ENCODE measurements at regions not wholly inside any gene's neighbourhood (a gene's known extent, or its start where the extent isn't known, plus 50 kb on each side); places are given as distances from the start of the nearest gene placed in this dataset.

DNA sequence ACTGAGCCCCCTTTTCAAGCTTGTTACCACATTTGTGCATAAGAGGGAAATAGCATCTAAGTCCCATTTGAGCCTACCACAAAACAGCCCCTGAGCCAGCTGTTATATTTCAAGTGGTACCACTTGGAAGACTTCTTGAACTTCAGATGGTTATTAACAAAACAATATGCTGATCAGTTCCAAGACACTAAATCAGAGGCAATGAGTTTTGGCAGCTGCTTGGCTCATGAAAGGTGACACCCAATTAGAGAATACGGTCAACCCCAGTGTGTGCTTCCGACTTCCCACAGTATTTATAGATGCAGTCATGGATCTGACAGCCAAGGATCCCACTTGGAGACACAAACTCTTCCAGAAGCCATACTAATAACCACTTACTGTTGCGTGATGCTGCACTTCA is 469.6 kb upstream of the PPP2R3A start:
- no peak overlapping the region for H3K4me2 ChIP-seq (ENCODE audit: low read depth, low read length)
- WGBS, 2 experiments (ENCODE audit: extremely low coverage in 2 of 2, insufficient read length in 1 of 2), result no CpG with 5 or more reads among the region's 3 CpGs
- POLR2A ChIA-PET (ENCODE audit: unreplicated experiment), result no interaction called here
- no peak overlapping the region for H2BK15ac ChIP-seq (ENCODE audit: low read depth, low read length)
- H3K36me3 ChIP-seq (ENCODE audit: control insufficient read depth, insufficient read depth, low read length), result no peaks in the 10 kb centered on the region
- H3K18ac ChIP-seq (ENCODE audit: low read depth, low read length), result no peak overlapping the region
- no peak overlapping the region for H2AFZ ChIP-seq (replicated peaks; ENCODE audit: low read length, poor library complexity)
- H3K4me1 ChIP-seq (ENCODE audit: control insufficient read depth, insufficient read depth, low read length), result no peaks in the 10 kb centered on the region
- no peak overlapping the region for H2BK5ac ChIP-seq (ENCODE audit: low read depth, low read length, poor library complexity, severe bottlenecking)
- no peak overlapping the region for H4K91ac ChIP-seq (ENCODE audit: insufficient read depth, low read depth, low read length)
- H2BK20ac ChIP-seq (ENCODE audit: low read depth, low read length), result no peak overlapping the region
- intact Hi-C loops (cut with micrococcal nuclease) (no loop called here), dilution Hi-C loops (cut with HindIII; ENCODE audit: low sequenced_read_pairs, unreplicated experiment) (no loop called here), in situ Hi-C loops (cut with MboI; ENCODE audit: low sequenced_read_pairs) (no loop called here)
- no peaks in the 10 kb centered on the region for H3K79me1 ChIP-seq (ENCODE audit: low read depth in 1 of 2, low read length in 2 of 2)
- CTCF ChIA-PET, result no interaction called here
- no peak overlapping the region for H2AK9ac ChIP-seq (replicated peaks; ENCODE audit: low read depth, low read length, poor library complexity)
- no TSS peak for BruUV-seq (replicated peaks)
- no peak overlapping the region for H4K8ac ChIP-seq (ENCODE audit: low read depth in 2 of 2, low read length in 2 of 2)
- TF ChIP-seq FOS (IDR thresholded peaks at IDR 0.05; ENCODE audit: low read depth, low read length) (no peak), CHD1 (IDR thresholded peaks at IDR 0.05; ENCODE audit: low read depth, low read length) (no peak), RFX5 (IDR thresholded peaks at IDR 0.05; ENCODE audit: low read depth, low read length) (no peak), BHLHE40 (IDR thresholded peaks at IDR 0.05; ENCODE audit: low read depth, low read length) (no peak), MXI1 (IDR thresholded peaks at IDR 0.05; ENCODE audit: borderline replicate concordance, low read depth, low read length) (no peak), MAFK (IDR thresholded peaks at IDR 0.05; ENCODE audit: low read depth, low read length) (no peak), CEBPB (IDR thresholded peaks at IDR 0.05; ENCODE audit: low read depth, low read length) (no peak), RAD21 (IDR thresholded peaks at IDR 0.05; ENCODE audit: low read length) (no peak), NFE2L2 (IDR thresholded peaks at IDR 0.05; ENCODE audit: low read depth, low read length) (no peak), MAZ (IDR thresholded peaks at IDR 0.05; ENCODE audit: borderline replicate concordance, low read depth, low read length) (no peak), SMC3 (IDR thresholded peaks at IDR 0.05; ENCODE audit: low read depth, low read length) (no peak), POLR2A (IDR thresholded peaks at IDR 0.05; ENCODE audit: low read depth, low read length) (no peak), RCOR1 (IDR thresholded peaks at IDR 0.05; ENCODE audit: insufficient replicate concordance, low read length) (no peak)
- TF ChIP-seq, protein P1, sequence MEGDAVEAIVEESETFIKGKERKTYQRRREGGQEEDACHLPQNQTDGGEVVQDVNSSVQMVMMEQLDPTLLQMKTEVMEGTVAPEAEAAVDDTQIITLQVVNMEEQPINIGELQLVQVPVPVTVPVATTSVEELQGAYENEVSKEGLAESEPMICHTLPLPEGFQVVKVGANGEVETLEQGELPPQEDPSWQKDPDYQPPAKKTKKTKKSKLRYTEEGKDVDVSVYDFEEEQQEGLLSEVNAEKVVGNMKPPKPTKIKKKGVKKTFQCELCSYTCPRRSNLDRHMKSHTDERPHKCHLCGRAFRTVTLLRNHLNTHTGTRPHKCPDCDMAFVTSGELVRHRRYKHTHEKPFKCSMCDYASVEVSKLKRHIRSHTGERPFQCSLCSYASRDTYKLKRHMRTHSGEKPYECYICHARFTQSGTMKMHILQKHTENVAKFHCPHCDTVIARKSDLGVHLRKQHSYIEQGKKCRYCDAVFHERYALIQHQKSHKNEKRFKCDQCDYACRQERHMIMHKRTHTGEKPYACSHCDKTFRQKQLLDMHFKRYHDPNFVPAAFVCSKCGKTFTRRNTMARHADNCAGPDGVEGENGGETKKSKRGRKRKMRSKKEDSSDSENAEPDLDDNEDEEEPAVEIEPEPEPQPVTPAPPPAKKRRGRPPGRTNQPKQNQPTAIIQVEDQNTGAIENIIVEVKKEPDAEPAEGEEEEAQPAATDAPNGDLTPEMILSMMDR (conservative IDR thresholded peaks at IDR 0.05; ENCODE audit: low read depth, low read length), result no peak
- TF ChIP-seq, protein P2, sequence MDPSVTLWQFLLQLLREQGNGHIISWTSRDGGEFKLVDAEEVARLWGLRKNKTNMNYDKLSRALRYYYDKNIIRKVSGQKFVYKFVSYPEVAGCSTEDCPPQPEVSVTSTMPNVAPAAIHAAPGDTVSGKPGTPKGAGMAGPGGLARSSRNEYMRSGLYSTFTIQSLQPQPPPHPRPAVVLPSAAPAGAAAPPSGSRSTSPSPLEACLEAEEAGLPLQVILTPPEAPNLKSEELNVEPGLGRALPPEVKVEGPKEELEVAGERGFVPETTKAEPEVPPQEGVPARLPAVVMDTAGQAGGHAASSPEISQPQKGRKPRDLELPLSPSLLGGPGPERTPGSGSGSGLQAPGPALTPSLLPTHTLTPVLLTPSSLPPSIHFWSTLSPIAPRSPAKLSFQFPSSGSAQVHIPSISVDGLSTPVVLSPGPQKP (IDR thresholded peaks at IDR 0.05; ENCODE audit: borderline replicate concordance, low read depth, low read length), result no peak
- TF ChIP-seq, protein P3, sequence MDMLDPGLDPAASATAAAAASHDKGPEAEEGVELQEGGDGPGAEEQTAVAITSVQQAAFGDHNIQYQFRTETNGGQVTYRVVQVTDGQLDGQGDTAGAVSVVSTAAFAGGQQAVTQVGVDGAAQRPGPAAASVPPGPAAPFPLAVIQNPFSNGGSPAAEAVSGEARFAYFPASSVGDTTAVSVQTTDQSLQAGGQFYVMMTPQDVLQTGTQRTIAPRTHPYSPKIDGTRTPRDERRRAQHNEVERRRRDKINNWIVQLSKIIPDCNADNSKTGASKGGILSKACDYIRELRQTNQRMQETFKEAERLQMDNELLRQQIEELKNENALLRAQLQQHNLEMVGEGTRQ (IDR thresholded peaks at IDR 0.05; ENCODE audit: low read depth, low read length), result no peak
- H4K20me1 ChIP-seq (ENCODE audit: insufficient read depth, low read length), result no peaks in the 10 kb centered on the region
- no peak overlapping the region for H3K23ac ChIP-seq (ENCODE audit: low read depth, low read length)
- H3K27me3 ChIP-seq (ENCODE audit: control insufficient read depth, insufficient read depth, low read length), result no peaks in the 10 kb centered on the region
- no peak overlapping the region for H3K4ac ChIP-seq (ENCODE audit: low read depth, low read length)
- no peak overlapping the region for H4K5ac ChIP-seq (ENCODE audit: low read depth, low read length)
- H2BK120ac ChIP-seq (ENCODE audit: low read depth, low read length), result no peak overlapping the region
- no peaks in the 10 kb centered on the region for H3K9me1 ChIP-seq (ENCODE audit: insufficient read depth, low read length)
- ATAC-seq (ENCODE audit: low read depth), result no peak
- no peak overlapping the region for H2AK5ac ChIP-seq (ENCODE audit: low read depth, low read length)
- no peaks in the 10 kb centered on the region for H3K9me3 ChIP-seq (ENCODE audit: control insufficient read depth, insufficient read depth, low read length)
- DNase-seq, result no peak
- no peak overlapping the region for H3K9ac ChIP-seq (ENCODE audit: low read depth, low read length)
- no peak overlapping the region for H3K56ac ChIP-seq (ENCODE audit: extremely low read depth, insufficient read depth, low read length)
- no peak overlapping the region for H3K27ac ChIP-seq (ENCODE audit: insufficient read depth, low read length)
- no peak overlapping the region for H3K14ac ChIP-seq (replicated peaks; ENCODE audit: low read depth, low read length)
- H3K4me3 ChIP-seq (ENCODE audit: insufficient read depth, low read depth, low read length), result no peak overlapping the region
